Skin of body (tissue), 1 donor: ENCODE measurements at regions not wholly inside any gene's neighbourhood (a gene's known extent, or its start where the extent isn't known, plus 50 kb on each side); places are given as distances from the start of the nearest gene placed in this dataset.
A peak's percentile ranks its signal among the peaks of the same experiment; 100 is the strongest.
"Not testable (repeated sequence)": the region's sequence is repeated elsewhere in the genome, so short reads cannot be mapped to it uniquely, and the experiment has no call there.

ENCODE experiments used
- DNase-seq: peaks from one replicate; lab custom pipeline; 2025; lab: John Stamatoyannopoulos, UW

DNA sequence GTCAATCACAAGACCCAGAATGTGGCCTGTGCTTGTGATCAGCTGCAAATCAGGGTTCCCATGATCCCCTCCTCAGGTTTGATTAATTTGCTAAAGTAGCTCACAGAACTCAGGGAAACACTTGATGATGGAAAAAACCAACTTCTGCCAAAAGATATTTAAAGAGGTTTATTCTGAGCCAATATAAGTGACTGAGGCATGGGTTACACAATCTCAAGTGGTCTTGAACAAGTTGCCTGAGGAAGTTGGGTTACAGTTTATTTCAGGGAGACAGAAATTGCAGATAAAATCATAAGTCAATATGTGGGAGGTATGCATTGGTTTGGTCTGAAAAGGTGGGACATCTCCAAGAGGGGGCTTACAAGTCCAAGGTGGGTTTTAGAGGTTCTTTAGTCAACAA is 243.1 kb downstream of the S1PR1 start:
- no peak for DNase-seq

DNA sequence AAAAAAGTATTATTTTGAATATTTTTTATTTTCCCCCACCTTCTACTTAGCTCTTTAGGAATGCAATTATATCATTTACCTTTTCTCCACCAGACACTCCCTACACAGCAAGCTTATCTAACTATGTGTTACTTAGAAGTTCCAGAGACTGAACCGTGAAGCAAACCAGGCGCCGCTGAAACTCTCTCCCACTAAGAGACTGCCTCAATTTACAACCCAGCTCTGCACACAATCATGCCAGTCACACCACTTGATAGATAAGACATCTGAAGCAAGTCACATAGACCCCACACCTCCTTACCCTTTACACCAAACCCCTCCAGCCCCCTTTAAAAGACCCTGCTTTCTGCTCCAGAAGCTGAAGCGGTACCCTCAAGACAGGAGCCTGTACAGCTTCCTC is 245.5 kb downstream of the S1PR1 start:
- no peak for DNase-seq

DNA sequence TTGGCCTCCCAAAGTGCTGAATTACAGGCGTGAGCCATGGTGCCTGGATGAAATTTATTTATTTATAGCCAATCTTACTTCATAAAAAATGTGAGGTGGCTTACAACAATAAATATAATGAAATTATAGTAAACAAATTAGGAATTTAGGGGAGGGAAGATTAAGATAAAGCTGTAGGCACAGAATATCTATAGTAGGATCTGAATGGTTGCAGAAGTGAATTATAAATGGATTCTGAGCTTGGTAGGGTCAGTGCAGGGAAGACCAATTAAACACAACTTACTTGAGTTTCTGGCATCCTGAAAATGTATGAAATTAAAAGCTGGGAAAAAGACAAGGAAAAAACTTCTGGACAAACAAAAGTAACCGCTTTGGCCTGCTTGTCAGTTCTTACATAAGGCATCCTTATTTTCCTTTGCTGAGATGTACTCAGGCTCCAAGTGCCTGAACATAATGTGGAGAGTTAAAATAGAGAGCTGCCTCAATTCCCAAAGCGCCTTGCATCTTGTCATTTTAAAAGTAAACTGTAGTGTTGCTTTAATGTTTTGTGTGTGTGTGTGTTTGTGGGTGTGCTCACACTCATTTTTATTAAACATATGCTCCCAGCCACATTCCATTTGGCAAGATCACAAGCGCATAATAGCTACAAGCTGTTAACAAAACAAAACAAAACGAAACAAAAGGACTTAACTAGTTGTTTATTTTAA is 247.3 kb downstream of the S1PR1 start:
- peak; percentile 45 for DNase-seq

DNA sequence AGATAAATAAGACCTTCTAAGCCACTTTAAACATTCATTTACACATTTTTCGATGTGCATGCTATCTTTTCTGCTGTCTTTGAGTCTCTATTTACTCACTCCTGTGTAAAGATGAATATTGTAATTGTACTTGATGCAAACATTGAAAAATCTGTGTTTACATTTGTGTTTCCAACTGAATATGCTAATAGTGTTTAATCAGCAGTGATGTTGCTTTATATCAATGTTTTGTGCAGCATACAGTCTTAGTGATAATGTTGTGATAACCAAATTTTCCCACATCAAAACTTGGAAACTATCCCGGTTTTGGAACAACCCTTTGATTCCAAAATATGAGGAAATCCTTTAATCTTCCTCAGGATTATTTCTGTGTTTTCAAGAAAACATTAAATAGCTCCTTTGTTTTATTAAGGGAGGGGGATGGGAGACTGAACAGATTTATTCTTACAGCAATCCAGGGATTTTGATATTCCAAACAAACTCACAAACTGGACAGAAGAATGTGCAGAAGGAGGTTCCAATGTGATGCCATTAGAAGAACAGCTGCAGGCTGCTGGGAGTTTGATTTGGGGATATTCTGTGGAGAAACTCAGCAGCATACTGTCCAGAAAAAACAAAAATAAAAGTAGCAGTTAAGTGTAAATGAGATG is 248.0 kb downstream of the S1PR1 start:
- peak; percentile 12 for DNase-seq

DNA sequence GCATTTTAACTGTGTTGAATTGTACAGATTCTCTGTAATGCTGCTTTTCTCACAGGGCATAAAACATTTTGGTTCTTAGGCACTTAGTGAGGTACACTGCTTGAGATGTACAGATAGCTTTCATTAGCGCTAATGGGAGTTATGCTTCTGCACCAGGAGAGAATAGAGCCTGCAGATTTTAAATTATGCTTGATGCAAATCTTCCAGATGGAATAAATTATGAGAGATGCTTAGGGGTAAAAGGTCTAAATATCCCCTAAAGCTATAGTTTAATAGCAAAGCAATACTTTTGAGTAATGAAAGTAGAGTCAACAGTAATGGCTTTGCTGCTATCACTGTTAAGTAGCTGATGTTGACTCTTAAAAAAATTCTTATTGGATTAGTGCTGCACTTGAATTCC is 248.9 kb downstream of the S1PR1 start:
- DNase-seq: no peak

DNA sequence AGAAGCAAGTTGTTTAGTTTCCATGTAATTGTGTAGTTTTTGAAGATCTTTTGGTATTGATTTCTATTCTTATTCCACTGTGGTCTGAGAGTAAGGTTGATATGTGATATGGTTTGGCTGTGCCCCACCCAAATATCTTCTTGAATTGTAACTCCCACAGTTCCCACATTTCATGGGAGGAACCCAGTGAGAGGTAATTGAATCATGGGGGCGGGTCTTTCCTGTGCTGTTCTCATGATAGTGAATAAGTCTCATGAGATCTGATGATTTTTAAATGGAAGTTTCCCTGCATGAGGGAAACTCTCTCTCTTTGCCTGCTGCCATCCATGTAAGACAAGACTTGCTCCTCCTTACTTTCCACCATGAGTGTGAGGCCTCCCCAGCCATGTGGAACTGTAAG is 255.3 kb downstream of the S1PR1 start:
- not testable (repeated sequence) for DNase-seq

DNA sequence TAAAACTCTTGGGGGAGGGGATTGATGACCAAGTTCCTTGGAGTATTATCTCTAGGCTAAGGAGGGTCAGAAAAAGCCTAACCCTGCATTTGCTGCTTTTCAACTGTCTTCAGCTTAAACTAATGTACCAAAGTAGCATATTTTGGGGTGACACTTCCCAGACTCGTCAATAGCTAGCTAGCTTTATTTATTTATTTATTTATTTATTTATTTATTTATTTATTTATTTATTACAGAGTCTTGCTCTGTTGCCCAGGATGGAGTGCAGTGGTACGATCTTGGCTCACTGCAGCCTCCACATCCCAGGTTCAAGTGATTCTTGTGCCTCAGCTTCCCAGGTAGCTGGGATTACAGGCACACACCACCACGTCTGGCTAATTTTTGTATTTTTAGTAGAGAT is 257.1 kb downstream of the S1PR1 start:
- DNase-seq: not testable (repeated sequence)

DNA sequence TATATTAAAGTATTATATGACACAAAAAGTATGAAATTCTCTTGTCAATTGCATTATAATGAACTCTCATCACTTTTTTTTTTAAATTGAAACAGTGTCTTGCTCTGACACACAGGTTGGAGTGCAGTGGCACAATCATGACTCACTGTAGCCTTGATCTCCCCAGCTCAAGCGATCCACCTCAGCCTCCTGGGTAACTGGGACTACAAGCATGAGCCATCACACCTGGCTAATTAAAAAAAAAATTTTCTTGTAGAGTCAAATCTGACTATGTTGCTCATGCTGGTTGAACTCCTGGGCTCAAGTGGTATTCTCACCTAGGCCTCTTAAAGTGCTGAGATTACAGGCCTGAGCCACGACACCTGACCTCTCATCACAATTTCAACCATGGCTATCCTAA is 259.3 kb downstream of the S1PR1 start:
- no peak for DNase-seq

DNA sequence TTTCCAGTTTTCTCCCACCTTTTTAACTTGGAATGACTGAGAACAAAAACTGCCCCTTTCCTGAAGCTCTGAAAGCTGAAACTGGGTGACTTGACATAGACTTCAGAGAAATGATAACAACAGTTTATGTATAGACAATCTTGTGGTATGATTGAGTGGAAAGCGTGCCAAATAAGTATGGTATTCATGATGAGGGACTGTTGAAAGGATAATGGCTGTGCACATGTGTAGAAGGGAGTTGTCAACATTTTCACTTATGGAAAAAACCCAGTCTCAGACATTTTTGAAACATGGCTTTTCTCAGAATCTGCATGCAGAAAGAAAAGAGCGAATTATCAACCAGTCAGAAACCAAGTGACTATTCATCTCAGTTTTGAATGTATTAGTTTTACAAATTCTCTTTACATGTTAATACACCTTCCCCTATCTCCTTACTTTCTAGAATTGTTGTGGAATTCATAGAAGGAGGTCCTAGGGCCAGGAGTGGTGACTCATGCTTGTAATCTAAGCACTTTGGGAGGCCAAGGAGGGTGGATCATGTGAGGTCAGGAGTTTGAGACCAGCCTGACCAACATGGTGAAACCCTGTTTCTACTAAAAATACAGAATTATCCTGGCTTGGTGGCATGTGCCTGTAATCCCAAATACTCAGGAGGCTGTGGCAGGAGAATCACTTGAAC is 261.2 kb downstream of the S1PR1 start:
- no peak for DNase-seq

DNA sequence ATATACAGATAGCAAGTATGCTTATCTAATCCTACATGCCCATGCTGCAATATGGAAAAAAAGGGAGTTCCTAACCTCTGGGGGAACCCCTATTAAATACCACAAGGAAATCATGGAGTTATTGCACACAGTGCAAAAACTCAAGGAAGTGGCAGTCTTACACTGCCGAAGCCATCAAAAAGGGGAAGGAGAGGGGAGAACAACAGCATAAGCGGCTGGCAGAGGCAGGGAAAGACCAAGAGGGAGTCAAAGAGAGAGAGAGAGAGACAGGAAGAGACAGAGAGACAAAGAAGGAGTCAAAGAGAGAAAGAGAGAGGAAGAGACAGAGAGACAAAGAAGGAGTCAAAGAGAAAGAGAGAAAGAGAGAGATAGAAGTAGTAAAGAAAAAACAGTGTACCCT is 267.3 kb downstream of the S1PR1 start:
- DNase-seq: not testable (repeated sequence)

DNA sequence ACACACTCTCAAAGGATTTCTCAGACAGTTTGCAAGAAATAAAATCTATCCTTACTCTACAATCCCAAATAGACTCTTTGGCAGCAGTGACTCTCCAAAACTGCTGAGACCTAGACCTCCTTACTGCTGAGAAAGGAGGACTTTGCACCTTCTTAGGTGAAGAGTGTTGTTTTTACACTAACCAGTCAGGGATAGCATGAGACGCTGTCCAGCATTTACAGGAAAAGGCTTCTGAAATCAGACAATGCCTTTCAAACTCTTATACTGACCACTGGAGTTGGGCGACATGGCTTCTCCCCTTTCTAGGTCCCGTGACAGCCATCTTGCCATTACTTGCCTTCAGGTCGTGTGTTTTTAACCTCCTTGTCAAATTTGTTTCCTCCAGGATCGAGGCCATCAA is 268.4 kb downstream of the S1PR1 start:
- not testable (repeated sequence) for DNase-seq

DNA sequence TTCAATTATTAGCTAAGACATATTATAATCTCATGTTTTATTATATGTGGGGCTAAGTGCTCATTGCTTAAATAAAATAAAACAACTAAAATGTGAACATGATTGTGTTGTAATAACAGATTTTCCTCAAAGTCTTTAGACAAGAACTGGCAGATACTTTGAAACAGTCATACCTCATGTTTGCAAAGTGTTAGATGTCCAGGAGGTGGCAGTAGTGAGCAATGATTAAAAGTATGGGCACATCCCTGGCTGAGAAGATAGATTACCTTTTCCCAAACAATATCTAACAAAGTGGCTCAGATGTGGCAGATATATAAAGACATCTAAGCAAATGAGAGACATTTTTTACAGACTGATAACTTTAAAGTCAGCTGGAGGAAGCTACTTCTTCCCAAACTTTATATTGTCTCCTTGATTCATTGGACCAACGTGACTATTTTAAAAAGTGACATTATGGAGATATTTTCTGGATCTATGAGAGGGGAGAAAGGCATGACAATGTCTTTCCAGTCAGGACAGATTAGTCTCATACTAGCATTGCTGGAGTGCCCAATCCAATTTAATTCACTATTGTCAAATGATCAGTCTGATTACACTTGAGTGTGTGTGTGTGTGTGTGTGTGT is 269.8 kb downstream of the S1PR1 start:
- no peak for DNase-seq

DNA sequence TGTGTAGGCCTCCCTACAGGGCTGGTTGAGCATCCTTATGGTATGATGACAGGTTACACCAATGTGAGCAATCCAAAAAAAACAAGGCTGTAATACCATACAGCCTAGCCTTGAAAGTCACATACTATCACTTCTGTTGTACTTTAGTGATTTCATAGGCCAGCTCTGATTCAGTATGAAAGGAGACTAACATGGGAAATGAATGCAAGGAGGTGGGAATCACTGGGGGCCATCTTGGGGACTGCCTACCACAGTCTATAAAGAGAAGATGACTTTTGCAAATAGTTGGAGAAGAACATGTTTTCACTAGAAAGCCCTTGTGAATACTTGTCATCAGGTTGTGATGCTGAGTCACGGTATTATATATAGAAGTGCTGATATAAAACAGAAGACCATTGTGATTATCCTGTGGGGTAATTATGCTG is 270.7 kb downstream of the S1PR1 start:
- DNase-seq: no peak

DNA sequence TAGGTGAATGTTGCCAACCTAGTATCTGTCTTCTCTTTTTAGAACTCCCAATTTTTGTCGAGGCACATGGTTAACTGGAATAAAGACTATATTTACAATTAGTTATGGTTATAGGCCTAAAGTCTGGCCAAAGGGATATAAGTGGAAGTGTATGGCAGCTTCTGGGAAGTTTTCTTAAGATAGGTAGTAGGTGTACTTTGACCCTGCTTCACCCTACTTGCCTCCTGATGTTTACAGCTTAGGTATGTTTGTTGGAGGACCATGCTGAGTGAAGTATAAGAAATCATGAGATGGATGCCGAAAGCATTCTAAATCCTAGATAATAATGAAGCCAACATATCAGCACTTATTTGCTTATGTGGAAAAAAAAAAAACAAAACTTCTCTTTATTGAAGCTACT is 272.1 kb downstream of the S1PR1 start:
- DNase-seq: no peak

DNA sequence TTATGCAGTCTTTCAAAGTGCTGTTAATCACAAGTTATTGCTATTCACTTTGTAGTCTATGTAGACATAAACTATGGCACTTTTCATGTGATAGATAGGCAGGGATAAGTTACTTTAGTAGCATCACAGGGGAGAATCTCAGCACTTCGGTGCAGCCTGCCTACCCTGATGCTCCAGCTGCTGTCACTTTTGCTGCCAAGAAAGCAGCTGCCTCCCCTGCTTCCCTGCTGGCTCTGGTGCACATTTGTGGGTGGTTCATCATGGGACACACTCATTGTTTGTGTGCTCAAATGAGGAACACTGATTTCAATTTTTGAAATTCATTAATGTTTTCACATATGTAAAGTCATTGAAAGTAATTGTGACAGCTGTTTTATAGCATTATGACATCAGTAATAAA is 272.6 kb downstream of the S1PR1 start:
- no peak for DNase-seq

DNA sequence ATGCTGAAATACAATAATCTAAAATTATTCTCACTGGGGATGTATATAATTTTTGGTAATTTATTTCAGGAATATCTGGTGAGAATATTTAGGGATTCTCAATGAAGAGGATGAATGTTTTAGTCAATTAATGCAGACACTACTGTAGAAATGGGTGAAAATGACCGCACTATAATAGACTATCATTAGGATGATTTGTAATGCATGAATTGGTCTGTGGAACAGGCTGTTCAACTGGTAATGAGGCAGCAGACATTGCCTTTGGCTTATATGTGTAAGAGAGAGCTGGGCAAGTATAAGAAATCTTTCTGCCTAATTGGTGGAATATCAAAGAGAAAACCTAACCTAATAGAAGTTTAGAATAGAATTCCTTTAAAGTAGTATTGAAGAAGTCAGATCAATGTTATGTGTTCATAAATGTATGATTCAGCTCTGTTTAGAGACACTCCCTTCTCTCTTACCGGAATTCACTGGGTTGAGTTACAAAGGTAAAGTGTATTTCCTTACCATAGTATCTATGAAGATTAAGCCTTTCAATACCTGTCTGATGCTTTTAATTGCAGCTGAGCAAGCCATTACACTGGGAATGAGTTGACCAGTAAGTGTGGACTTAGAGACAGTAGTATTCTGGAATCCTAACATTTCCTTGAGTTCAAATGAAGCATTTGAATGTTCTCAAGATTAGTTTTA is 274.5 kb downstream of the S1PR1 start:
- DNase-seq: no peak

DNA sequence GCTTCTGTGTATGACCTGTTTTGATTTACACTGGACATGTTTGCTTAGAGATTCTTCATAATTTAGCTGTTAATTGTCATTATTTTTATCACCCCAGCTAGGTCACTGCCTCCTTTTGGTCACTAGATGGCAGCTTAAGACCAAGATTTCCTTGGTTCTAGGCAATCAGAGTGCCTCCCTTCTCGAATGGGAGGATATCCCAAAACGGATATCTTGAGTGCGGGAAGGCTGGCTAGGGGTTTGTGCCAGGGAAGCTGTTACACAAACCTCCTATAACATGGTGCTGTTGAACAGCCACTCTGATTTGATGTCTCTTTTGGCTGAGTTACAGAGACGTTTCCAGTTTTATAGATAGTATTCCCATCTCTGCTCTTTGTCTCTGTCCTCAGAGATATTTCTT is 283.5 kb downstream of the S1PR1 start:
- peak; percentile 17 for DNase-seq

DNA sequence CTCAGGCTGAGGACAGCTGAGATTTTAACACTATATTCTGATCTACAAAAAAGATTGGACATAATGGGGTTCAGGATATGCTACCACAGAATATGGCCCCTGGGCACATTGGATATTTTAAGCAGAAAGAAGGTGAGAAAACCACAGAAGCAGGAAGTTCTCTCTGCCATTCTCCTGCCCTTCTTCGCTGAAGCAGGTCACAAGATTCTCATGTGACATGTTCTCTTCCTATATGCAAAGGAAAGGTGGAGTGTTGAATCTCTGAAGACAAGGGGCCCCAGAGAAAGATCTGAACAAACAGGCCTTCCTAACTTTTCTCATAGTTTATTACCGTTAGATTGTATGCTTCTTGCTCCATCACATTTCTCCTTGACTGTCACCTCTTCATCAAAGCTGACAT is 285.7 kb downstream of the S1PR1 start:
- DNase-seq: no peak

DNA sequence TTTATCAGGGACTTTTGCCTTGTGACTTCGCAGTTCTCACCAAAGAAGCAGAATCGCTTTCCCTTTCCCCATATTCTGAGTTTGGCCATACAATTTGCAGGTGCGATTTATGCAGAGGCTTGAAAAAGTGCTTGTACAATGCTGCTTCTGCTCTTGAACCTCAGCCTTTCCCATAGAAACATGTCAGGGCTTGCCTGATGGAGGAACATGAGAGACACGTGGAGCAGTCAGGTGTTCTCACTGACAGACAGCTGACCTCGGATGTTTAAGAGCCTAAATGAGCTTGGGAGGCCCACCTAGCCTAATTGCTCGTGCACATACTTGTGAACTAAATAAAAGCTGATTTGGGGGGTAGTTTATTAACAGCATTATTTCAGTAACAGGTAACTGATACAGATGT is 290.0 kb downstream of the S1PR1 start:
- DNase-seq: no peak

DNA sequence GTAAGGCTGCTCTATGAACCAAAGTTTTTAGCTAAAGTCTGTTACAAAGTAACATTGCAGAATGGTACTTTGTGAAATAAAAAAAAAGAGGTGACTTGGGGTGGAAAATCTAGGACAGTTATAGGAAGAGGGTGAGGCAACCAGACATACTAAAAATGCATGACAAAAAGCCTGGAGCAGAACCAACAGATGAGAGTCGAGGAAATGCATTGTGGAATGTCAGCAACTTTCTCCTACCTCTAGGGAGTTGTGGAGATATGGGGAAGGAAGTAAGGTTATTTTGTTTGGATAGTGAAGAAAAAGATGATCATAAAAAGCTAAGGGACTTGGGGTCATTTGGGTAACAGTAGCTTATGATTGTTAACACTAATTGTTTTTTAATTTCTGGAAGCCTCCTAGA is 295.6 kb downstream of the S1PR1 start:
- DNase-seq: no peak

DNA sequence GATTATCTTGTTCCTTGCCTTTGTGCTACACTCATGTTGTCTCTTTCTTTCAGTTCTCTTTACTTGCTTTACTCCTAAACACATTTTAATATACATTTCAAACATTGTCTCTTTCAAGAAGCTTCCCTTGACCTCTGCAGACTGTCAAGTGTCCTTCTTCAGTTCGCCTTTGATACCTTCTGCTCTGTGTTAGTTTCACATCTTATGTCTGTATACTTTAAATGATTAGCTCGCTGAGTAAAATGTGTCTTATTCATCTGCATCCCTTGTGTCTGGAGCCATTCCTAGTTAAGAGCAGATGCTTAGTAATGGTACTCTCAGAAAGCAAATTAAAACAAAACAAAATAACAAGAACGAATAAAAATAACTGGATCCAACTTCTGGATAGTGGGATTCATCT is 303.3 kb downstream of the S1PR1 start:
- DNase-seq: no peak

DNA sequence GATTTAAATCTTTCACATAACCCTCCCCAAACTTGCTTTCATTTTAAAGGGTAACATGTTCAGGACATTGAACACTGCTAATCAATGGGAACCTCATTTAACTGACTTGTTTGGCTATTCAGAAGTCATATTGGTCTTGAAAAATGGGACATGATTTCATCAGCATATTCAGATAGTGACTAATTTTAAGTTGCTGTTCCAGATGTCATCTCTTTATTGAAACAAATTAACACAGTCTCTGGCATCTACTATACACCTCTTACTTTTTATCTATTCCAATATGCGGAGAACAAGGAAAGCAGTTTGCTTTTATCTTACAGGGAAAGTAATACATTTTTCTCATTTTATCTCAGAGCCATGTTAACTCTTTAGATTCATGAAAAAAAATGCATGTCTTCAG is 310.1 kb downstream of the S1PR1 start:
- no peak for DNase-seq
